GM20000 (cell line): ENCODE measurements at regions not wholly inside any gene's neighbourhood (a gene's known extent, or its start where the extent isn't known, plus 50 kb on each side); places are given as distances from the start of the nearest gene placed in this dataset.

Experiments
- DNase-seq: peaks from one replicate; pipeline ENCODE4 v3.0.0; 2012; ENCODE audit warnings: low spot score
- CTCF ChIP-seq: IDR thresholded peaks from 2 replicates; pipeline ENCODE4 v1.5.1; 2012; ENCODE audit warnings: mild to moderate bottlenecking, control low read depth; ENCODE audit errors: extremely low read depth, missing control alignments

- DNase-seq = no peak
- no peak for TF ChIP-seq CTCF
Measured at GRCh38 chr5:159782995-159783300, 133.3 kb upstream of the ADRA1B start.

- no peak for TF ChIP-seq CTCF
- DNase-seq = no peak
Measured at GRCh38 chr5:159783726-159784247, 132.5 kb upstream of the ADRA1B start.

GRCh38 chr5:159784993-159785392 is 131.3 kb upstream of the ADRA1B start:
- TF ChIP-seq CTCF = no peak
- no peak for DNase-seq

- no peak for DNase-seq
- TF ChIP-seq CTCF = no peak
Measured at GRCh38 chr5:159785656-159786055, 130.6 kb upstream of the ADRA1B start.

GRCh38 chr5:159786201-159786600 is 130.1 kb upstream of the ADRA1B start:
- TF ChIP-seq CTCF = no peak
- no peak for DNase-seq

- no peak for TF ChIP-seq CTCF
Measured at GRCh38 chr5:159786901-159787691, 129.2 kb upstream of the ADRA1B start.

GRCh38 chr5:159787837-159788236 is 128.4 kb upstream of the ADRA1B start:
- no peak for TF ChIP-seq CTCF
- DNase-seq = no peak

More at GRCh38 chr5:159786901-159787691, 129.2 kb upstream of the ADRA1B start:
- DNase-seq = no peak
